ENCODE measurements at regions not wholly inside any gene's neighbourhood (a gene's known extent, or its start where the extent isn't known, plus 50 kb on each side); places are given as distances from the start of the nearest gene placed in this dataset.
A peak's percentile ranks its signal among the peaks of the same experiment; 100 is the strongest.

GRCh38 chr1:182259229-182259872, 132.2 kb downstream of the GLUL start (continued):
- TF ChIP-seq GTF2B (IDR thresholded peaks at IDR 0.05; ENCODE audit: extremely low read depth, insufficient read length), result no peak
- peak; percentile 68 for TF ChIP-seq VEZF1 (CRISPR knock-in tag; IDR thresholded peaks at IDR 0.05)
- 0 out of 2 replicates have a peak, but pooled peaks have one; percentile 35 for TF ChIP-seq KAT7 (CRISPR knock-in tag; IDR thresholded peaks at IDR 0.05; ENCODE audit: borderline replicate concordance)
- no peak for TF ChIP-seq ZNF253 (CRISPR knock-in tag; conservative IDR thresholded peaks at IDR 0.05)
- TF ChIP-seq FOXK1 (CRISPR knock-in tag; IDR thresholded peaks at IDR 0.05; ENCODE audit: borderline replicate concordance), result no peak
- peak; percentile 87; the same call in 1 of the 2 replicates for TF ChIP-seq ZNF395 (CRISPR knock-in tag; IDR thresholded peaks at IDR 0.05)
- peak; percentile 80; the same call in 1 of the 2 replicates for TF ChIP-seq NFXL1 (CRISPR knock-in tag; IDR thresholded peaks at IDR 0.05)
- TF ChIP-seq IFI16 (CRISPR knock-in tag; IDR thresholded peaks at IDR 0.05), result peak; percentile 85
- TF ChIP-seq RBM15 (IDR thresholded peaks at IDR 0.05; ENCODE audit: insufficient read depth, low read length), result no peak
- TF ChIP-seq SP1 (CRISPR knock-in tag; IDR thresholded peaks at IDR 0.05), result peak; percentile 58
- TF ChIP-seq SMARCC2 (IDR thresholded peaks at IDR 0.05; ENCODE audit: low read depth), result 0 out of 2 replicates have a peak, but pooled peaks have one; percentile 37
- no peak for TF ChIP-seq MCM3 (IDR thresholded peaks at IDR 0.05)
- no peak for TF ChIP-seq HES1 (IDR thresholded peaks at IDR 0.05; ENCODE audit: low read depth)
- TF ChIP-seq XRCC3 (IDR thresholded peaks at IDR 0.05), result no peak
- peak; percentile 84; the same call in 1 of the 2 replicates for TF ChIP-seq KLF6 (CRISPR knock-in tag; IDR thresholded peaks at IDR 0.05; ENCODE audit: borderline replicate concordance)
- no peak for TF ChIP-seq CGGBP1 (CRISPR knock-in tag; IDR thresholded peaks at IDR 0.05)
- TF ChIP-seq CCNT2 (IDR thresholded peaks at IDR 0.05; ENCODE audit: borderline replicate concordance, extremely low read depth, insufficient read length, low read depth, low read length), result no peak
- TF ChIP-seq ETV1 (tag; conservative IDR thresholded peaks at IDR 0.05; ENCODE audit: low read depth), result peak; percentile 32
- TF ChIP-seq GTF2F1 (IDR thresholded peaks at IDR 0.05; ENCODE audit: low read depth, low read length), result no peak
- TF ChIP-seq DPF2 (IDR thresholded peaks at IDR 0.05), result peak; percentile 53; the same call in 1 of the 2 replicates
- peak; percentile 72 for TF ChIP-seq ZNF449 (CRISPR knock-in tag; IDR thresholded peaks at IDR 0.05)
- TF ChIP-seq SETDB1 (IDR thresholded peaks at IDR 0.05; ENCODE audit: low read length), result no peak
- no peak for TF ChIP-seq STAG1 (CRISPR knock-in tag; IDR thresholded peaks at IDR 0.05; ENCODE audit: borderline replicate concordance)
- TF ChIP-seq ZNF354B (CRISPR knock-in tag; IDR thresholded peaks at IDR 0.05), result peak; percentile 72; the same call in 1 of the 2 replicates

All from K562 (cell line).